ENCODE measurements at regions not wholly inside any gene's neighbourhood (a gene's known extent, or its start where the extent isn't known, plus 50 kb on each side); places are given as distances from the start of the nearest gene placed in this dataset.

- TF ChIP-seq CTCF (IDR thresholded peaks at IDR 0.05) (no peak), POLR2A (IDR thresholded peaks at IDR 0.05) (no peak)
Measured at GRCh38 chr9:124198331-124198730, 59.4 kb upstream of the NEK6 start.
